ENCODE measurements at regions not wholly inside any gene's neighbourhood (a gene's known extent, or its start where the extent isn't known, plus 50 kb on each side); places are given as distances from the start of the nearest gene placed in this dataset.

DNA sequence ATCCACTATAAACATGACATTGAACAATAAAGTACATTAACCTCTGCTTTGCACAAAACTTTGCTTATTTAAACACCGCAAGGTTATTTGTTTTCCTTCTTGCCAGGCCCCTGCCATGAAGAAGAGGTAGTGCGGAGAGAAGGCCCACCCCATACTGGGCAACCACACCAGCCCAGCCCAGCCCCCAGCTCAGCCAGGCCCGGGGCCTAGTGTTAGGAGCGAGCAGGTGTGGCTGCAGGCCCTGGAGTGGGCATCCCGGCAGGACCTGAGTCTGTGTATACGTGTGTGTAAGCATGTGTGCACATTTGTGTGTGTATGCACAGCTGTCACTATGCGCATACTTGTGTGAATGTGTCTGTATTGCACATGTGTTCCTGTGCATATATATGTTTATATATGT is 90.4 kb upstream of the MVB12B start:
- TF ChIP-seq POLR2A (IDR thresholded peaks at IDR 0.05): no peak
- TF ChIP-seq, protein P1, sequence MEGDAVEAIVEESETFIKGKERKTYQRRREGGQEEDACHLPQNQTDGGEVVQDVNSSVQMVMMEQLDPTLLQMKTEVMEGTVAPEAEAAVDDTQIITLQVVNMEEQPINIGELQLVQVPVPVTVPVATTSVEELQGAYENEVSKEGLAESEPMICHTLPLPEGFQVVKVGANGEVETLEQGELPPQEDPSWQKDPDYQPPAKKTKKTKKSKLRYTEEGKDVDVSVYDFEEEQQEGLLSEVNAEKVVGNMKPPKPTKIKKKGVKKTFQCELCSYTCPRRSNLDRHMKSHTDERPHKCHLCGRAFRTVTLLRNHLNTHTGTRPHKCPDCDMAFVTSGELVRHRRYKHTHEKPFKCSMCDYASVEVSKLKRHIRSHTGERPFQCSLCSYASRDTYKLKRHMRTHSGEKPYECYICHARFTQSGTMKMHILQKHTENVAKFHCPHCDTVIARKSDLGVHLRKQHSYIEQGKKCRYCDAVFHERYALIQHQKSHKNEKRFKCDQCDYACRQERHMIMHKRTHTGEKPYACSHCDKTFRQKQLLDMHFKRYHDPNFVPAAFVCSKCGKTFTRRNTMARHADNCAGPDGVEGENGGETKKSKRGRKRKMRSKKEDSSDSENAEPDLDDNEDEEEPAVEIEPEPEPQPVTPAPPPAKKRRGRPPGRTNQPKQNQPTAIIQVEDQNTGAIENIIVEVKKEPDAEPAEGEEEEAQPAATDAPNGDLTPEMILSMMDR (IDR thresholded peaks at IDR 0.05): no peak
- Histone ChIP-seq H3K27ac (no peak overlapping the region), H3K4me3 (no peak overlapping the region), H3K36me3 (replicated peaks in 1 of 2) (no peaks in the 10 kb centered on the region), H3K4me1 (replicated peaks in 1 of 2) (no peaks in the 10 kb centered on the region), H3K27me3 (no peaks in the 10 kb centered on the region), H3K9me3 (replicated peaks in 1 of 3) (no peaks in the 10 kb centered on the region)
- intact Hi-C loops (cut with DNase I): no loop called here
- 92 to 97% (median 93%) methylated on average over 5 to 7 of the region's 7 CpGs for WGBS, 4 donors
- DNase-seq: no peak

DNA sequence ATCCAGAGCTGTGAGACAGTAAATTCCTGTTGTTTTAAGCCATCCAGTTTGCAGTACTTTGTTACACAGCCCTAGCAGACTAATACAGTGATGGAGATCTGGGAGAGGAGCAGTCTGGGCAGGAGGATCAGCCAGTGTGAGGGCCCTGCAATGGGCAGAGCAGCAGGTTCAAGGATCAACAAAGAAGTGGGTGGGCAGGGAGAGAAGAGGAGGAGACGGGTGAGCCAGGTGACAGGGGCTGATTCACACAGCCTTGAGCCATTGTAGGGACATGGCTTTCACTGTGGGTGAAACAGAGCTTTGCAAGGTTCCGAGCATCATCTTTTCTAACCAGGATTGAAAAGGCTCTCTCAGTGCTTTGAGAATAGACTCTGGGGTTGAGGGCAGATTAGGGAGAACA is 88.2 kb upstream of the MVB12B start:
- no peak overlapping the region for H3K4me3 ChIP-seq
- no peak for TF ChIP-seq POLR2A (IDR thresholded peaks at IDR 0.05)
- TF ChIP-seq, protein P1 (IDR thresholded peaks at IDR 0.05): no peak
- no peak overlapping the region for H3K27ac ChIP-seq
- 83 to 89% (median 86%) methylated on average over 2 of the region's 2 CpGs for WGBS, 4 donors
- H3K36me3 ChIP-seq (replicated peaks in 1 of 2): no peaks in the 10 kb centered on the region
- H3K27me3 ChIP-seq: no peaks in the 10 kb centered on the region
- no peaks in the 10 kb centered on the region for H3K4me1 ChIP-seq (replicated peaks in 1 of 2)
- DNase-seq: no peak
- H3K9me3 ChIP-seq (replicated peaks in 1 of 3): no peaks in the 10 kb centered on the region
- intact Hi-C loops (cut with DNase I): no loop called here

DNA sequence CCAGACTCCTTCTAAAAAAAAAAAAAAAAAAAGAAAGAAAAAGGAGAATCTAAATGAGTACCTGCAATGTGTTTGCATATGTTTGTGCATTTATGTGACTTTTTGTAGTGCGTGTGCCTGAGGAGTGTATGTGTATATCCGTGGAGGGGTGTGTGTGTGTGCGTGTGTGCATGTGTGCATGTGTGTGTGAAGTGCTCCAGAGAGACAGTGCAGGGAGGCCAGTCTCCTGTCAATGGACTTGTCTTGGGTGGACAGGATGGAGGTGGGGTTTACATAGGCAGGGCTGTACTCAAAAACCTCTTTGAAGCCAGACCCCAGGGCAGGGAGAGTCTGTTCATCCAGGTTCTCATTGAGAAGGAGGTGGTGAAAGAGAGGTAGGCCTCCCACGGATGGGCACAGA is 87.1 kb upstream of the MVB12B start:
- TF ChIP-seq POLR2A (IDR thresholded peaks at IDR 0.05): no peak
- TF ChIP-seq, protein P1 (IDR thresholded peaks at IDR 0.05): no peak
- Histone ChIP-seq H3K27me3 (no peaks in the 10 kb centered on the region), H3K4me3 (no peak overlapping the region), H3K27ac (no peak overlapping the region), H3K36me3 (replicated peaks in 1 of 2) (no peaks in the 10 kb centered on the region), H3K9me3 (replicated peaks in 1 of 3) (no peaks in the 10 kb centered on the region), H3K4me1 (replicated peaks in 1 of 2) (no peaks in the 10 kb centered on the region)
- no peak for DNase-seq
- intact Hi-C loops (cut with DNase I): no loop called here
- 90 to 96% (median 93%) methylated on average over 4 of the region's 4 CpGs for WGBS, 4 donors

DNA sequence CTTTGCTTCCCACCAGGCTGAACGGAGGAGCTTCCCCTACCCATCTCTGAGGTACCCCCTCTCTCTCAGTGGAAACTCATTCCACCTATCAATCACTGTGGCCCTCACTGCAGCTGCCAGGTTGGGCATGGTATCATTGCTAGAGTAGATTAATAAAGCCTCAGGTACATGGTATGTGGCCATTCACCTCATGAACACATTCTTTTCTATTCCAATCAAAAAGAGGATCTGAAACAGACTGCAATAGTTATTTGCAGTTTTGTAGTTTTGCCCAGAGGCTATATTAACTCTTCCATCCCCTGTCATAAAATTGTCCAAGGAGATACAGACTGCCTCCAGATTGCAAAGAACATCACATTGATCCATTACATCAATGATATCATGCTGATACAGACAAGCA is 85.8 kb upstream of the MVB12B start:
- Histone ChIP-seq H3K36me3 (replicated peaks in 1 of 2) (no peaks in the 10 kb centered on the region), H3K27ac (no peak overlapping the region), H3K4me3 (no peak overlapping the region), H3K4me1 (replicated peaks in 1 of 2) (no peaks in the 10 kb centered on the region), H3K27me3 (no peaks in the 10 kb centered on the region), H3K9me3 (replicated peaks in 1 of 3) (no peaks in the 10 kb centered on the region)
- TF ChIP-seq POLR2A (IDR thresholded peaks at IDR 0.05): no peak
- WGBS, 4 donors: 40 to 62% (median 47%) methylated on average over 1 of the region's 1 CpG
- intact Hi-C loops (cut with DNase I): no loop called here
- no peak for DNase-seq

DNA sequence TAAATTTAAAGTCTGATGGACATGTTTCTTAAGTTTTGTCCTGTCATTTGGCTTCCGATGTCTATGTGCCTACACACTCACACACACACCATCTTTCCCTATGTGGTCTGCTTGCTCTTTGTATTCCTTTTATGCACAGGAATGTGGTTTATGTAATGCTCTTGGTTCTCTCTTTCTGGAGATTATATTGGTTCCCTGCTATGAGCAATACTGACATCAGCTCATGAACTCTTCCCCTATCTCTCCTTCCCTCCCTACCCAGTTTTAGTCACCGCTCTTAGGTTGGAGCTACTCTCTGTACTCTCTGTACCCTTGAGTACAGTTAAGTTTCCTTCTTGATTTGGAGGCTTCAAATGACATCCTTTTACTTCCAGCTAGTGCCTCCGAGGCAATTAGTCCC is 77.9 kb upstream of the MVB12B start:
- no peak for TF ChIP-seq POLR2A (IDR thresholded peaks at IDR 0.05)
- TF ChIP-seq, protein P1 (IDR thresholded peaks at IDR 0.05): no peak
- H3K4me3 ChIP-seq: no peak overlapping the region
- no peak overlapping the region for H3K27ac ChIP-seq
- intact Hi-C loops (cut with DNase I): no loop called here
- no peaks in the 10 kb centered on the region for H3K27me3 ChIP-seq
- WGBS, 4 donors: 77 to 89% (median 85%) methylated on average over 3 of the region's 3 CpGs
- DNase-seq: no peak
- no peaks in the 10 kb centered on the region for H3K36me3 ChIP-seq (replicated peaks in 1 of 2)
- H3K4me1 ChIP-seq (replicated peaks in 1 of 2): no peaks in the 10 kb centered on the region
- peaks cover 0 to 6% (median 0%) of the 10 kb centered on the region in 3 donors for H3K9me3 ChIP-seq (replicated peaks in 1 of 3)
